Fibroblast of skin of left quadriceps (primary cell): ENCODE measurements at regions not wholly inside any gene's neighbourhood (a gene's known extent, or its start where the extent isn't known, plus 50 kb on each side); places are given as distances from the start of the nearest gene placed in this dataset.

ENCODE experiments used
- DNase-seq, 2 experiments: peaks; one replicate each; pipeline ENCODE4 v3.0.0-alpha.2; 2013; ENCODE audit warnings: low read depth in 2 of 2

- DNase-seq, result no peak
These were observed 501.4 kb downstream of the FBXO15 start for GRCh38 chr18:73646196-73646595.

- DNase-seq, result no peak
These were observed 502.4 kb downstream of the FBXO15 start for GRCh38 chr18:73645160-73645715.

GRCh38 chr18:73639788-73640187 lies 507.8 kb downstream of the FBXO15 start:
- no peak for DNase-seq

GRCh38 chr18:73638709-73639108 lies 508.9 kb downstream of the FBXO15 start:
- peak in 1 of 2 experiments; percentile 41 for DNase-seq

GRCh38 chr18:73636355-73636754 lies 511.3 kb downstream of the FBXO15 start:
- DNase-seq, result no peak

GRCh38 chr18:73626859-73627258 lies 520.8 kb downstream of the FBXO15 start:
- no peak for DNase-seq

- no peak for DNase-seq
These were observed 521.4 kb downstream of the FBXO15 start for GRCh38 chr18:73626221-73626620.

- peak in 1 of 2 experiments; percentile 44 for DNase-seq
These were observed 526.5 kb downstream of the FBXO15 start for GRCh38 chr18:73621091-73621490.

- no peak for DNase-seq
These were observed 529.7 kb downstream of the FBXO15 start for GRCh38 chr18:73617981-73618380.

- no peak for DNase-seq
These were observed 532.1 kb downstream of the FBXO15 start for GRCh38 chr18:73615506-73615905.

GRCh38 chr18:73614812-73615211 lies 532.8 kb downstream of the FBXO15 start:
- peak; percentile 84 to 85 for DNase-seq

- DNase-seq, result peak in 1 of 2 experiments; percentile 10
These were observed 533.8 kb downstream of the FBXO15 start for GRCh38 chr18:73613706-73614340.

- DNase-seq, result no peak
These were observed 549.6 kb downstream of the FBXO15 start for GRCh38 chr18:73597832-73598615.

GRCh38 chr18:73594749-73595148 lies 552.9 kb downstream of the FBXO15 start:
- no peak for DNase-seq

GRCh38 chr18:73593207-73593606 lies 554.4 kb downstream of the FBXO15 start:
- no peak for DNase-seq

GRCh38 chr18:73590950-73591349 lies 556.7 kb downstream of the FBXO15 start:
- DNase-seq, result no peak

- DNase-seq, result no peak
These were observed 567.9 kb downstream of the FBXO15 start for GRCh38 chr18:73579698-73580097.

GRCh38 chr18:73577365-73577764 lies 570.3 kb downstream of the FBXO15 start:
- peak in 1 of 2 experiments; percentile 9 for DNase-seq

- peak; percentile 34 to 39 for DNase-seq
These were observed 583.6 kb downstream of the FBXO15 start for GRCh38 chr18:73563901-73564472.

GRCh38 chr18:73563345-73563744 lies 584.3 kb downstream of the FBXO15 start:
- DNase-seq, result peak; percentile 43 to 47

- no peak for DNase-seq
These were observed 590.7 kb downstream of the FBXO15 start for GRCh38 chr18:73556904-73557303.

- no peak for DNase-seq
These were observed 595.5 kb downstream of the FBXO15 start for GRCh38 chr18:73552171-73552570.

GRCh38 chr18:73551211-73551610 lies 596.4 kb downstream of the FBXO15 start:
- DNase-seq, result no peak
